Upper lobe of left lung (tissue), 6 donors: ENCODE measurements at regions not wholly inside any gene's neighbourhood (a gene's known extent, or its start where the extent isn't known, plus 50 kb on each side); places are given as distances from the start of the nearest gene placed in this dataset.

Experiments
- ATAC-seq, 2 donors: fragments of 200-7000 bp; cut with Tn5 transposase; one replicate each; pipeline ENCODE4 v1.9.1; 2022; ENCODE audit warnings: mild to moderate bottlenecking in 2 of 2, moderate library complexity in 2 of 2; ENCODE audit not compliant: low FRiP score in 2 of 2
- DNase-seq, 2 donors: peaks; one replicate each; pipeline ENCODE4 v3.0.0-alpha.2; 2019 to 2020
- H3K27ac ChIP-seq, 4 donors: fragments of 200-600 bp; sonication (generic); one replicate each; pipeline ENCODE4 v1.5.1; 2016 to 2019
- H3K27me3 ChIP-seq, 4 donors: fragments of 200-600 bp; sonication (generic); one replicate each; pipeline ENCODE4 v1.5.1; 2017 to 2019
- H3K36me3 ChIP-seq, 4 donors: fragments of 200-600 bp; sonication (generic); one replicate each; pipeline ENCODE4 v1.5.1; 2016 to 2019
- H3K4me1 ChIP-seq, 4 donors: fragments of 200-600 bp; sonication (generic); one replicate each; pipeline ENCODE4 v1.5.1; 2018 to 2019
- H3K4me3 ChIP-seq, 4 donors: fragments of 200-600 bp; sonication (generic); one replicate each; pipeline ENCODE4 v1.5.1; 2017 to 2019; ENCODE audit warnings: mild to moderate bottlenecking in 2 of 4, moderate library complexity in 1 of 4
- H3K9me3 ChIP-seq, 4 donors: fragments of 200-600 bp; sonication (generic); one replicate each; pipeline ENCODE4 v1.5.1; 2018 to 2019
- CTCF ChIP-seq, 6 experiments: fragments of 450-650 bp in 4 of 6; fragments of 200-600 bp in 2 of 6; sonication (generic) in 2 of 6; IDR thresholded peaks; one replicate each; pipeline ENCODE4 v1.5.1; 2016 to 2019; ENCODE audit warnings: antibody characterized with exemption in 6 of 6
- EP300 ChIP-seq, 4 donors: sonication (generic); formaldehyde crosslinking; IDR thresholded peaks; one replicate each; pipeline ENCODE4 v1.5.1; 2017; ENCODE audit warnings: antibody characterized with exemption in 4 of 4, control low read depth in 2 of 4
- POLR2A ChIP-seq, 4 donors: fragments of 450-650 bp; IDR thresholded peaks; one replicate each; pipeline ENCODE4 v1.5.1; 2016 to 2017; ENCODE audit warnings: antibody characterized with exemption in 4 of 4, mild to moderate bottlenecking in 2 of 4
- POLR2AphosphoS5 ChIP-seq, 2 donors: sonication (generic); formaldehyde crosslinking; IDR thresholded peaks; one replicate each; pipeline ENCODE4 v1.5.1; 2017; ENCODE audit warnings: antibody characterized with exemption in 2 of 2
- WGBS, 2 donors: methylation state at CpG; one replicate each; pipeline ENCODE4 v1.1.5; 2017 to 2018; 5-methylcytosine and 5-hydroxymethylcytosine counted together
- donor health status: DM: no; HTN: no; CAD: no; lungs with moderate emphysema.
- donor health status: DM: no; HTN: yes; CAD: no; lungs with severe emphysema.

DNA sequence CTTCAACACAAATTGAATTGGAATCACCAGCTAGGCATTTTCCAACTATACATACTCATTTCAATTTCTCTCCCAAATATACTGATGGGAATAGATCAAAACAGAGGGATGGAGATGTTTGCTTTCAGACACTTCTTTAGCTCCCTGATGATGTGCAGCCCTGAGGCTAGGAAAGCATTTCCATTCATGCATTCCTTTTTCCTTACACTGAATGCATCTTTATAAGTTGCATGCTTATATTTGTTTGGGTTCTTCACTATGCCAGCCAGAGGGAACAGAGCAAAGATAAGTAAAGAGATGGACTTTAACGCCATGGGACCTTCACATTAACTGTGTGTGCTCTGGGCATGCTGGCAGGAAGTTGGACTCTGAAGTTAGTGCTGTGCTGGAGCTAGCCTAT, 696.5 kb upstream of the CDH9 start:
- no peak overlapping the region for H3K4me3 ChIP-seq
- H3K27me3 ChIP-seq, result no peaks in the 10 kb centered on the region
- no peaks in the 10 kb centered on the region for H3K4me1 ChIP-seq
- no peaks in the 10 kb centered on the region for H3K36me3 ChIP-seq
- TF ChIP-seq CTCF (IDR thresholded peaks at IDR 0.05) (no peak), EP300 (IDR thresholded peaks at IDR 0.05) (no peak), POLR2AphosphoS5 (IDR thresholded peaks at IDR 0.05) (no peak), POLR2A (IDR thresholded peaks at IDR 0.05) (no peak)
- DNase-seq, result no peak
- H3K27ac ChIP-seq, result no peak overlapping the region
- 38 to 63% methylated on average over 1 of the region's 1 CpG for WGBS, 2 donors
- no peaks in the 10 kb centered on the region for H3K9me3 ChIP-seq
- no peak for ATAC-seq

DNA sequence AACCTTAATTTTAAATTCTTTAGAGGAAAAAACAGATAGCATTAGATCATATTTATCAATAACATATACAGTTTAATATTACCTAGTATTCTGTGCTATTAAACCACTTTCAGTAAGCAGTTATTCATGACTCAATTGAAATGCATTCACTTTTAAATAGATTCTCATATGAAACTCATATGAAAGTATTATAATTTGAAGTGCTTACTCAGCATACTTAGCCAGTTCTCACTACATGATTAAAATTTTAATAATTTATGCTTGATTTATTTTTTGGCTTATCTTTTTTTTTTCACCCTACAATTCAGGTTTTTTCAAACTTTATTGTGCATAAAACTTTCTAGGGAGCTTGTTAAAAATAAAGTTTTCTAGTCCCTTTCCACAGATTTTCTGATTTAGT, 694.9 kb upstream of the CDH9 start:
- no peak overlapping the region for H3K27ac ChIP-seq
- H3K4me1 ChIP-seq, result no peaks in the 10 kb centered on the region
- H3K27me3 ChIP-seq, result no peaks in the 10 kb centered on the region
- TF ChIP-seq POLR2AphosphoS5 (IDR thresholded peaks at IDR 0.05) (no peak), CTCF (IDR thresholded peaks at IDR 0.05) (no peak), POLR2A (IDR thresholded peaks at IDR 0.05) (no peak), EP300 (IDR thresholded peaks at IDR 0.05) (no peak)
- DNase-seq (no peak), ATAC-seq (no peak)
- H3K9me3 ChIP-seq, result no peaks in the 10 kb centered on the region
- H3K4me3 ChIP-seq, result no peak overlapping the region
- no peaks in the 10 kb centered on the region for H3K36me3 ChIP-seq

GRCh38 chr5:27727254-27727653, 688.9 kb upstream of the CDH9 start:
- H3K27me3 ChIP-seq, result no peaks in the 10 kb centered on the region
- TF ChIP-seq EP300 (IDR thresholded peaks at IDR 0.05) (no peak), POLR2AphosphoS5 (IDR thresholded peaks at IDR 0.05) (no peak), POLR2A (IDR thresholded peaks at IDR 0.05) (no peak), CTCF (IDR thresholded peaks at IDR 0.05) (no peak)
- H3K27ac ChIP-seq, result no peak overlapping the region
- ATAC-seq (no peak), DNase-seq (no peak)
- no peaks in the 10 kb centered on the region for H3K36me3 ChIP-seq
- H3K9me3 ChIP-seq, result no peaks in the 10 kb centered on the region
- H3K4me3 ChIP-seq, result no peak overlapping the region
- no peaks in the 10 kb centered on the region for H3K4me1 ChIP-seq

- Histone ChIP-seq H3K9me3 (no peaks in the 10 kb centered on the region), H3K4me1 (no peaks in the 10 kb centered on the region), H3K27me3 (no peaks in the 10 kb centered on the region), H3K36me3 (no peaks in the 10 kb centered on the region), H3K4me3 (no peak overlapping the region), H3K27ac (no peak overlapping the region)
- TF ChIP-seq CTCF (IDR thresholded peaks at IDR 0.05) (no peak), POLR2AphosphoS5 (IDR thresholded peaks at IDR 0.05) (no peak), EP300 (IDR thresholded peaks at IDR 0.05) (no peak), POLR2A (IDR thresholded peaks at IDR 0.05) (no peak)
- DNase-seq (no peak), ATAC-seq (no peak)
These were observed 684.0 kb upstream of the CDH9 start for GRCh38 chr5:27722337-27722736.

- no peak for ATAC-seq
- no peak for TF ChIP-seq POLR2AphosphoS5 (IDR thresholded peaks at IDR 0.05)
- no peak for TF ChIP-seq EP300 (IDR thresholded peaks at IDR 0.05)
- no peak for TF ChIP-seq CTCF (IDR thresholded peaks at IDR 0.05)
- TF ChIP-seq POLR2A (IDR thresholded peaks at IDR 0.05), result no peak
- H3K36me3 ChIP-seq, result no peaks in the 10 kb centered on the region
- no peaks in the 10 kb centered on the region for H3K27me3 ChIP-seq
- WGBS, 2 donors, result 86 to 88% methylated on average over 3 of the region's 3 CpGs
- H3K4me3 ChIP-seq, result no peak overlapping the region
- H3K9me3 ChIP-seq, result no peaks in the 10 kb centered on the region
- H3K4me1 ChIP-seq, result no peaks in the 10 kb centered on the region
- H3K27ac ChIP-seq, result no peak overlapping the region
- DNase-seq, result no peak
These were observed 670.1 kb upstream of the CDH9 start for GRCh38 chr5:27708534-27708933.
